IPS-15b (cell line): ENCODE measurements at regions not wholly inside any gene's neighbourhood (a gene's known extent, or its start where the extent isn't known, plus 50 kb on each side); places are given as distances from the start of the nearest gene placed in this dataset.

Source experiments
- H3K27me3 ChIP-seq: one replicate; pipeline ENCODE4 v1.6.1; 2013; ENCODE audit warnings: low read length; ENCODE audit not compliant: control insufficient read depth, insufficient read depth
- H3K36me3 ChIP-seq: one replicate; pipeline ENCODE4 v1.6.1; 2013; ENCODE audit warnings: low read length; ENCODE audit not compliant: control insufficient read depth, insufficient read depth
- H3K4me1 ChIP-seq: one replicate; pipeline ENCODE4 v1.6.1; 2013; ENCODE audit warnings: mild to moderate bottlenecking, low read length; ENCODE audit not compliant: control insufficient read depth, insufficient read depth
- H3K4me3 ChIP-seq: one replicate; pipeline ENCODE4 v1.5.1; 2013; ENCODE audit warnings: low read depth, low read length
- H3K9ac ChIP-seq: one replicate; pipeline ENCODE4 v1.6.1; 2013; ENCODE audit warnings: low read depth, mild to moderate bottlenecking, low read length
- H3K9me3 ChIP-seq: one replicate; pipeline ENCODE4 v1.6.1; 2013; ENCODE audit warnings: mild to moderate bottlenecking, low read length; ENCODE audit not compliant: control insufficient read depth, insufficient read depth

- Histone ChIP-seq H3K27me3 (no peaks in the 10 kb centered on the region), H3K4me3 (no peak overlapping the region), H3K36me3 (no peaks in the 10 kb centered on the region), H3K9me3 (no peaks in the 10 kb centered on the region), H3K4me1 (peaks cover 3% of the 10 kb centered on the region), H3K9ac (no peak overlapping the region)
These were observed 166.4 kb upstream of the SPRY4 start for GRCh38 chr5:142491270-142491669.

GRCh38 chr5:142486581-142486980, 161.8 kb upstream of the SPRY4 start:
- Histone ChIP-seq H3K27me3 (no peaks in the 10 kb centered on the region), H3K4me1 (peaks cover 3% of the 10 kb centered on the region), H3K9me3 (no peaks in the 10 kb centered on the region), H3K36me3 (no peaks in the 10 kb centered on the region), H3K9ac (no peak overlapping the region), H3K4me3 (no peak overlapping the region)

- Histone ChIP-seq H3K4me3 (no peak overlapping the region), H3K9me3 (no peaks in the 10 kb centered on the region), H3K9ac (no peak overlapping the region), H3K4me1 (no peaks in the 10 kb centered on the region), H3K36me3 (no peaks in the 10 kb centered on the region), H3K27me3 (no peaks in the 10 kb centered on the region)
These were observed 161.2 kb upstream of the SPRY4 start for GRCh38 chr5:142486020-142486419.

- Histone ChIP-seq H3K4me1 (no peaks in the 10 kb centered on the region), H3K9me3 (no peaks in the 10 kb centered on the region), H3K27me3 (no peaks in the 10 kb centered on the region), H3K9ac (no peak overlapping the region), H3K36me3 (no peaks in the 10 kb centered on the region), H3K4me3 (no peak overlapping the region)
These were observed 160.1 kb upstream of the SPRY4 start for GRCh38 chr5:142484821-142485387.

- Histone ChIP-seq H3K36me3 (no peaks in the 10 kb centered on the region), H3K4me1 (no peaks in the 10 kb centered on the region), H3K9me3 (no peaks in the 10 kb centered on the region), H3K27me3 (no peaks in the 10 kb centered on the region), H3K4me3 (no peak overlapping the region), H3K9ac (no peak overlapping the region)
These were observed 157.4 kb upstream of the SPRY4 start for GRCh38 chr5:142482207-142482606.

GRCh38 chr5:142481410-142481809, 156.6 kb upstream of the SPRY4 start:
- no peaks in the 10 kb centered on the region for H3K27me3 ChIP-seq
- H3K9ac ChIP-seq = no peak overlapping the region
- H3K4me3 ChIP-seq = no peak overlapping the region
- H3K9me3 ChIP-seq = no peaks in the 10 kb centered on the region
- H3K36me3 ChIP-seq = no peaks in the 10 kb centered on the region
- H3K4me1 ChIP-seq = no peaks in the 10 kb centered on the region

GRCh38 chr5:142479854-142480519, 155.2 kb upstream of the SPRY4 start:
- Histone ChIP-seq H3K4me1 (peaks cover 8% of the 10 kb centered on the region), H3K9ac (no peak overlapping the region), H3K36me3 (no peaks in the 10 kb centered on the region), H3K9me3 (no peaks in the 10 kb centered on the region), H3K27me3 (no peaks in the 10 kb centered on the region), H3K4me3 (no peak overlapping the region)

GRCh38 chr5:142479150-142479549, 154.3 kb upstream of the SPRY4 start:
- no peak overlapping the region for H3K9ac ChIP-seq

GRCh38 chr5:142478113-142478512, 153.3 kb upstream of the SPRY4 start:
- H3K27me3 ChIP-seq = no peaks in the 10 kb centered on the region
- peaks cover 10% of the 10 kb centered on the region for H3K4me1 ChIP-seq

More at GRCh38 chr5:142479150-142479549, 154.3 kb upstream of the SPRY4 start:
- Histone ChIP-seq H3K4me1 (peaks cover 10% of the 10 kb centered on the region), H3K9me3 (no peaks in the 10 kb centered on the region), H3K4me3 (no peak overlapping the region), H3K36me3 (no peaks in the 10 kb centered on the region), H3K27me3 (no peaks in the 10 kb centered on the region)

GRCh38 chr5:142475102-142475513, 150.3 kb upstream of the SPRY4 start:
- peaks cover 10% of the 10 kb centered on the region for H3K4me1 ChIP-seq

More at GRCh38 chr5:142478113-142478512, 153.3 kb upstream of the SPRY4 start:
- H3K9ac ChIP-seq = no peak overlapping the region
- H3K36me3 ChIP-seq = no peaks in the 10 kb centered on the region
- H3K4me3 ChIP-seq = no peak overlapping the region
- no peaks in the 10 kb centered on the region for H3K9me3 ChIP-seq

GRCh38 chr5:142474431-142475094, 149.7 kb upstream of the SPRY4 start:
- Histone ChIP-seq H3K36me3 (no peaks in the 10 kb centered on the region), H3K4me3 (no peak overlapping the region), H3K9ac (no peak overlapping the region), H3K27me3 (no peaks in the 10 kb centered on the region), H3K9me3 (no peaks in the 10 kb centered on the region), H3K4me1 (peaks cover 10% of the 10 kb centered on the region)

More at GRCh38 chr5:142475102-142475513, 150.3 kb upstream of the SPRY4 start:
- H3K9me3 ChIP-seq = no peaks in the 10 kb centered on the region
- no peak overlapping the region for H3K4me3 ChIP-seq
- no peaks in the 10 kb centered on the region for H3K36me3 ChIP-seq
- H3K27me3 ChIP-seq = no peaks in the 10 kb centered on the region
- H3K9ac ChIP-seq = no peak overlapping the region

GRCh38 chr5:142473038-142473437, 148.2 kb upstream of the SPRY4 start:
- Histone ChIP-seq H3K36me3 (no peaks in the 10 kb centered on the region), H3K27me3 (no peaks in the 10 kb centered on the region), H3K4me1 (peaks cover 10% of the 10 kb centered on the region), H3K4me3 (no peak overlapping the region), H3K9me3 (no peaks in the 10 kb centered on the region), H3K9ac (no peak overlapping the region)
